ENCODE measurements at regions not wholly inside any gene's neighbourhood (a gene's known extent, or its start where the extent isn't known, plus 50 kb on each side); places are given as distances from the start of the nearest gene placed in this dataset.

GRCh38 chr18:53874103-53874502, 350.4 kb downstream of the MBD2 start:
- FAIRE-seq: no peak
- in situ Hi-C loops (cut with HindIII; ENCODE audit: extremely low pct_ligation_motif_present, low pct_unique_long_range_greater_than_20kb): no loop called here
- 23% methylated on average over 2 of the region's 2 CpGs for WGBS (ENCODE audit: low lambda C conversion rate)

More at GRCh38 chr18:53874103-53874502, 350.4 kb downstream of the MBD2 start:
- Histone ChIP-seq H3K36me3 (replicated peaks in 1 of 2; ENCODE audit: control insufficient read depth in 1 of 2, insufficient read depth in 2 of 2, low read length in 2 of 2) (no peaks in the 10 kb centered on the region), H3K4me3 (replicated peaks in 1 of 3; ENCODE audit: insufficient read depth in 1 of 3, low read depth in 2 of 3, low read length in 3 of 3) (no peak overlapping the region), H3K79me2 (ENCODE audit: insufficient read depth, low read length) (no peaks in the 10 kb centered on the region), H4K20me1 (ENCODE audit: insufficient read depth, low read length) (no peaks in the 10 kb centered on the region), H2AFZ (ENCODE audit: low read length) (no peak overlapping the region), H3K9ac (ENCODE audit: insufficient read depth, low read depth, low read length) (no peak overlapping the region), H3K4me1 (ENCODE audit: insufficient read depth, low read length) (no peaks in the 10 kb centered on the region), H3K4me2 (ENCODE audit: low read depth, low read length) (no peak overlapping the region), H3K27me3 (ENCODE audit: control insufficient read depth in 1 of 2, insufficient read depth in 2 of 2, low read length in 2 of 2) (no peaks in the 10 kb centered on the region), H3K9me3 (ENCODE audit: low read length) (no peaks in the 10 kb centered on the region), H3K27ac (ENCODE audit: extremely low read length, insufficient read depth, low read length) (no peak overlapping the region)
- DNase-seq (ENCODE audit: low spot score): no peak
- ChIA-PET CTCF (ENCODE audit: low intra/inter-chr PET ratio, low total read pairs) (no interaction called here), POLR2A (no interaction called here)
- no TSS peak for BruUV-seq (replicated peaks)
- TF ChIP-seq HOMEZ (CRISPR knock-in tag; IDR thresholded peaks at IDR 0.05; ENCODE audit: low read depth): no peak
- TF ChIP-seq ZFAT (CRISPR knock-in tag; conservative IDR thresholded peaks at IDR 0.05): no peak
- TF ChIP-seq ZNF18 (CRISPR knock-in tag; IDR thresholded peaks at IDR 0.05; ENCODE audit: insufficient replicate concordance): no peak
- TF ChIP-seq ELF1 (CRISPR knock-in tag; IDR thresholded peaks at IDR 0.05): no peak
- TF ChIP-seq KLF13 (CRISPR knock-in tag; IDR thresholded peaks at IDR 0.05): no peak
- no peak for TF ChIP-seq JDP2 (CRISPR knock-in tag; IDR thresholded peaks at IDR 0.05; ENCODE audit: borderline replicate concordance)
- TF ChIP-seq ZBTB33 (CRISPR knock-in tag; IDR thresholded peaks at IDR 0.05): no peak
- no peak for TF ChIP-seq KLF15 (CRISPR knock-in tag; IDR thresholded peaks at IDR 0.05; ENCODE audit: borderline replicate concordance)
- TF ChIP-seq ZNF607 (CRISPR knock-in tag; IDR thresholded peaks at IDR 0.05; ENCODE audit: borderline replicate concordance): no peak
- TF ChIP-seq ARNTL (CRISPR knock-in tag; IDR thresholded peaks at IDR 0.05): no peak
- ATAC-seq: no peak
- intact Hi-C loops (cut with micrococcal nuclease; ENCODE audit: unreplicated experiment): no loop called here

Measured in HepG2 (cell line).